ENCODE measurements at regions not wholly inside any gene's neighbourhood (a gene's known extent, or its start where the extent isn't known, plus 50 kb on each side); places are given as distances from the start of the nearest gene placed in this dataset.

DNA sequence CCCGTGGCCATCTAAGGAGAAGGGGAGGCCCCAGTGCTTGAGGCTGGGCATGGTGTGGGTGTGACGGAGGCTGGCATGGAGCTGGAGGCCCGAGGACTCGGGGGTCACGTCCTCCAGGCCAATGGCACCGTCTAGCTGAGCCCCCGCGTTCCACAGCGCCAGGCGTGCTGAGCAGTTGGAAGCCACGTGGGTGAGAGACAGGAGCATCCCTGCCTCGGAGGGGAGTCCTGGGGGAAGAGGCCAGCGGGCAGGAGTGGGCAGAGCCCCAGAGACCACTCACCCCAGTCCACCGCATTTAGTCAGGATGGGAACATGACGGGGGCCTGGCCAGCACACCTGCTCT, 78.8 kb downstream of the RMI2 start:
- TF ChIP-seq, protein P1, sequence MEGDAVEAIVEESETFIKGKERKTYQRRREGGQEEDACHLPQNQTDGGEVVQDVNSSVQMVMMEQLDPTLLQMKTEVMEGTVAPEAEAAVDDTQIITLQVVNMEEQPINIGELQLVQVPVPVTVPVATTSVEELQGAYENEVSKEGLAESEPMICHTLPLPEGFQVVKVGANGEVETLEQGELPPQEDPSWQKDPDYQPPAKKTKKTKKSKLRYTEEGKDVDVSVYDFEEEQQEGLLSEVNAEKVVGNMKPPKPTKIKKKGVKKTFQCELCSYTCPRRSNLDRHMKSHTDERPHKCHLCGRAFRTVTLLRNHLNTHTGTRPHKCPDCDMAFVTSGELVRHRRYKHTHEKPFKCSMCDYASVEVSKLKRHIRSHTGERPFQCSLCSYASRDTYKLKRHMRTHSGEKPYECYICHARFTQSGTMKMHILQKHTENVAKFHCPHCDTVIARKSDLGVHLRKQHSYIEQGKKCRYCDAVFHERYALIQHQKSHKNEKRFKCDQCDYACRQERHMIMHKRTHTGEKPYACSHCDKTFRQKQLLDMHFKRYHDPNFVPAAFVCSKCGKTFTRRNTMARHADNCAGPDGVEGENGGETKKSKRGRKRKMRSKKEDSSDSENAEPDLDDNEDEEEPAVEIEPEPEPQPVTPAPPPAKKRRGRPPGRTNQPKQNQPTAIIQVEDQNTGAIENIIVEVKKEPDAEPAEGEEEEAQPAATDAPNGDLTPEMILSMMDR (conservative IDR thresholded peaks at IDR 0.05; ENCODE audit: low read depth, low read length): no peak
- DNase-seq (ENCODE audit: low read depth): no peak
- H3K4me3 ChIP-seq (ENCODE audit: low read depth, low read length): no peak overlapping the region

DNA sequence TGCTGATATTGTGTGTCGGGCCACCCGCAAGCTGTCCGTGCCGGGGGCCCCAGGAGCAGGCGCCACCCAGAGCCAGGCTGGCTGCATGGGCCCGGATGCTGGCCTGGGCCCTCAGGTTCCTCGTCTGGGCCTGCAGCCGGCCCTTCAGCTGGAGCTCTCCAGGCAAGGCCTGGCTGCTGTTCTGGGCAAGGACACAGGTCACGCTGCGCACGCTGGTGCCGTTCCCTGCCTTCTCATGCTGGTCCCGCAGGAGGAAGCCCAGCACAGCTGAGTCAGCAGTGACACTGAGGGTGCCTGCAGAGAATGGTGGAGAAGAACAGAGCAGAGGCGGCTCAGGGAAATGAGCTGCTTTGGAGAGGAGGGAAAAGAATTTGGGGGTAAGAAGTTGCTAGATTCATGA, 79.9 kb downstream of the RMI2 start:
- TF ChIP-seq, protein P1 (conservative IDR thresholded peaks at IDR 0.05; ENCODE audit: low read depth, low read length): no peak
- H3K4me3 ChIP-seq (ENCODE audit: low read depth, low read length): no peak overlapping the region

DNA sequence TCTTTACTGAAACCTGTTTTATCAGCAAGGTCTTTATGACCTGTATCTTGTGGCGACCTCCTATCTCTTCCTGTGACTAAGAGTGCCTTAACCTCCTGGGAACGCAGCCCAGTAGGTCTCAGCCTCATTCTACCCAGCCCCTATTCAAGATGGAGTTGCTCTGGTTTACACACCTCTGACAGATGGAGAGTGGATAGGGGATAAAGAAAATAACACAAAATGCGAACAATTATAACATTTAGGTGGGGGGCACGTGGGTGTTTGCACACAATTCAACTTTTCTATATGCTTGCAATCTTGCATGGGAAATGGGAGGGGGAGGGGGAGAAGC, 83.3 kb downstream of the RMI2 start:
- DNase-seq (ENCODE audit: low read depth): no peak
- TF ChIP-seq, protein P1 (conservative IDR thresholded peaks at IDR 0.05; ENCODE audit: low read depth, low read length): no peak
- H3K4me3 ChIP-seq (ENCODE audit: low read depth, low read length): no peak overlapping the region

More for the DNA sequence above, 79.9 kb downstream of the RMI2 start:
- no peak for DNase-seq (ENCODE audit: low read depth)

DNA sequence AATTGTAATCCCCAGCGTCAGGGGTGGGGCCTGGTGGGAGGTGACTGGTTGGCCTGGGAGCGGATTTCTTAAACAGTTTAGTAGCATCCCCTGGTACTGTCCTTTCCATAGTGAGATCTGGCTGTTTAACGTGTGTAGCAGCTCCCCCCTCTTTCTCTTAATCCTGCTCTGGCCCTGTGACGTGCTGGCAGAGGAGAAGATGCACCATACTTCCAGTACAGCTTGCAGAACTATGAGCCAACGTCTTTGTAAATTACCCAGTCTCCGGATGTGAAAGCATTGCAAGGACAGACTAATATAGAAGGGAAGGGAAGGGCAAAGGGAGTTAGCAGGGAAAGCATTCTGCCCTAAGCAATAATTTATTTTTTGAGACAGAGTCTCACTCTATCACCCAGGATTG, 83.9 kb downstream of the RMI2 start:
- DNase-seq (ENCODE audit: low read depth): no peak
- TF ChIP-seq, protein P1 (conservative IDR thresholded peaks at IDR 0.05; ENCODE audit: low read depth, low read length): no peak
- no peak overlapping the region for H3K4me3 ChIP-seq (ENCODE audit: low read depth, low read length)

DNA sequence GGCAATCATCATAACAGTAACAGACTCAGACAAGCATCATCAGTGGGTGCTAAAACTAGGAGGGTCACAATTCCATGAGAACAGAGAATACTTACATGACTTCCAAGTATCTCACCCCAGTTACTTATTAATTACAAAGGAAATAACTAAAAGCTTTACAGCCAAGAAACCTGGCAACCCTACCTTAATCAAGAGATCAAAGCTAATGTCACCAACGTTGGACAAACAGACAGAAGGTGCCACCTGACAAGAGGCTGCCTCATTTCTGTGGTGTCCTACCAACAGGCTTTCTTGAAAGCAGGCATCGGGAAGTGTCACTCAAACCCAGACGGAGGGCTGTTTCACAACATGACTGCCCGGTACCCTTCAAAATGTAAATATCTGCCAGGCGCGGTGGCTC, 84.6 kb downstream of the RMI2 start:
- peak; percentile 25 for DNase-seq (ENCODE audit: low read depth)
- TF ChIP-seq, protein P1 (conservative IDR thresholded peaks at IDR 0.05; ENCODE audit: low read depth, low read length): no peak

DNA sequence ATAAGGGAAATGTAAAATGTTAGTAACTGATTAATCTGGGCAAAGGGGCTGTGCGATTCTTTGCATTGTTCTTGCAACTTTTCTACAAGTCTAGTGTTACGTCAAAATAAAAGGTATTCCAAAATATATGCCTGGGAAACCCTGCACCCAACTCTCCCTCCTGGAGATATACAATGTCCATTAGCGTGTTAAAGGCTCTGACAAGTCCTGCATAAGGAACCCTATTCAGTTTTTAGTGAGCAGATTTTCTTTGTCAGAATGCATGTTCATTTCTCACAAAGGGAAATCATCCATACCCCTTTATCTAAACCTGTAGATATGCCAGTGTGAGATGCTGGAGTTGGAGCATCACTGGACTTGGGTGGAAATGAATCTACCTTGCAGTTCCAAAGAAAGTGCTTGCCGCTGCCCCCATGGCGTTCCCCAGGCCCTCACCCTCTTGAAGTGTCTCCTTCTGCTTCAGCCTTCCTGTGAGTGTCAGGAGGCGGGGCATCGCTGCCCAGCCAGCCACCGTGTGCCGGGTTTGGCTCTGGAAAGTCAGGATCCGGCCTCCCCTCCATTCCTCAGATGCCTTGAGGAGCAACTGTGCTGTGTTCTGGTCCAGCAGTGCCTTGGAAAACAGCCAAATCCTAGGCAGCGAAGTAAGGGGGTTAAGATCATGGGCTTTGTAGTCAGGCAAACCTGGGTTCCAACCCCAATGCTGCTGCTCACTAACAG, 85.5 kb downstream of the RMI2 start:
- no peak overlapping the region for H3K4me3 ChIP-seq (ENCODE audit: low read depth, low read length)
- TF ChIP-seq, protein P1 (conservative IDR thresholded peaks at IDR 0.05; ENCODE audit: low read depth, low read length): no peak

More for the DNA sequence above, 84.6 kb downstream of the RMI2 start:
- H3K4me3 ChIP-seq (ENCODE audit: low read depth, low read length): no peak overlapping the region

DNA sequence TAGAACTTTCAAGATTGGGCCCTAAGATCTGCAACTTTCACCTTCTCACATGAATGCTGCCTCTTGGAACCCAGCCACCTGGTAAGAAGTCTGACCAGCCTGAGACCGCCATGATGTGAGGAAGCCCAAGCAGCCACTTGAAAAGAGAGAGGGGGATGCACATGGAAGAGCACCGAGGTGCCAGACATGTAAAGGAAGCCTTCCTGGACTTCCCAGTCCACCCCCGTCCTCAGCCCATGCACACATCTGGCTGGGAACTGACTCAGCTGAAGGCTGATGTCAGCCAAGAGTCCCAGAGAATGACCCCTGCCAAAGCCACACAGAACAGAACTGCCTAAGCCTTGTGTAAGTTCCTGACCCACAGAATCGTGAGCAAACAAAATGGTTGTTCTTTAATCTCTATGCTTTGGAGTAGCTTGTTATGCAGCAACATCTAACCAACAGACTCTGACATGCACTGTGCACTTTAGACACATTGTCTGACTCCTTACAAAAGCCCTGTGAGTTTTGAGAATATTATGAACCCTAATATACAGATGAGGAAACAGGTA, 86.7 kb downstream of the RMI2 start:
- no peak overlapping the region for H3K4me3 ChIP-seq (ENCODE audit: low read depth, low read length)
- TF ChIP-seq, protein P1 (conservative IDR thresholded peaks at IDR 0.05; ENCODE audit: low read depth, low read length): no peak
- no peak for DNase-seq (ENCODE audit: low read depth)

More for the DNA sequence above, 85.5 kb downstream of the RMI2 start:
- DNase-seq (ENCODE audit: low read depth): no peak

Measured in epithelial cell of proximal tubule (primary cell).